T-helper 2 cell treated with Interferon-gamma antibody and Interleukin-4, amounts not matched to agents 100 ng/mL and 5 ng/mL, for 36 hours (primary cell): ENCODE measurements at regions not wholly inside any gene's neighbourhood (a gene's known extent, or its start where the extent isn't known, plus 50 kb on each side); places are given as distances from the start of the nearest gene placed in this dataset.
"Not testable (repeated sequence)": the region's sequence is repeated elsewhere in the genome, so short reads cannot be mapped to it uniquely, and the experiment has no call there.

Source experiments
- intact Hi-C: fragments of 100-400 bp; cut with micrococcal nuclease; formaldehyde crosslinking; loops from one replicate; pipeline ENCODE4 v1.15.1; 2023

GRCh38 chr1:185517301-185517700, 200.3 kb upstream of the IVNS1ABP start:
- intact Hi-C loops: not testable (repeated sequence)

GRCh38 chr1:185515696-185516095, 198.7 kb upstream of the IVNS1ABP start:
- intact Hi-C loops: no loop called here

- intact Hi-C loops: no loop called here
Measured at GRCh38 chr1:185514311-185514710, 197.3 kb upstream of the IVNS1ABP start.

GRCh38 chr1:185512442-185512841, 195.4 kb upstream of the IVNS1ABP start:
- intact Hi-C loops: no loop called here

- intact Hi-C loops: no loop called here
Measured at GRCh38 chr1:185501099-185501498, 184.1 kb upstream of the IVNS1ABP start.

GRCh38 chr1:185500001-185500626, 183.1 kb upstream of the IVNS1ABP start:
- intact Hi-C loops: no loop called here

- intact Hi-C loops: no loop called here
Measured at GRCh38 chr1:185498207-185498606, 181.2 kb upstream of the IVNS1ABP start.

GRCh38 chr1:185497177-185497576, 180.1 kb upstream of the IVNS1ABP start:
- intact Hi-C loops: no loop called here

- intact Hi-C loops: no loop called here
Measured at GRCh38 chr1:185495898-185496297, 178.9 kb upstream of the IVNS1ABP start.

GRCh38 chr1:185495007-185495406, 178.0 kb upstream of the IVNS1ABP start:
- intact Hi-C loops: no loop called here

GRCh38 chr1:185492089-185492825, 175.2 kb upstream of the IVNS1ABP start:
- intact Hi-C loops: no loop called here

GRCh38 chr1:185491604-185492003, 174.6 kb upstream of the IVNS1ABP start:
- intact Hi-C loops: no loop called here

- intact Hi-C loops: no loop called here
Measured at GRCh38 chr1:185490924-185491323, 173.9 kb upstream of the IVNS1ABP start.

- intact Hi-C loops: no loop called here
Measured at GRCh38 chr1:185489406-185489805, 172.4 kb upstream of the IVNS1ABP start.

- intact Hi-C loops: no loop called here
Measured at GRCh38 chr1:185488808-185489207, 171.8 kb upstream of the IVNS1ABP start.

- intact Hi-C loops: no loop called here
Measured at GRCh38 chr1:185487936-185488335, 170.9 kb upstream of the IVNS1ABP start.

GRCh38 chr1:185487026-185487425, 170.0 kb upstream of the IVNS1ABP start:
- intact Hi-C loops: no loop called here

GRCh38 chr1:185486346-185486745, 169.3 kb upstream of the IVNS1ABP start:
- intact Hi-C loops: no loop called here

GRCh38 chr1:185483664-185484450, 166.8 kb upstream of the IVNS1ABP start:
- intact Hi-C loops: no loop called here

GRCh38 chr1:185483217-185483616, 166.2 kb upstream of the IVNS1ABP start:
- intact Hi-C loops: no loop called here

- intact Hi-C loops: no loop called here
Measured at GRCh38 chr1:185480545-185480944, 163.5 kb upstream of the IVNS1ABP start.

- intact Hi-C loops: no loop called here
Measured at GRCh38 chr1:185479796-185480195, 162.8 kb upstream of the IVNS1ABP start.
